UCSD-AML1 (cell line): ENCODE measurements at regions not wholly inside any gene's neighbourhood (a gene's known extent, or its start where the extent isn't known, plus 50 kb on each side); places are given as distances from the start of the nearest gene placed in this dataset.
"Not testable (repeated sequence)": the region's sequence is repeated elsewhere in the genome, so short reads cannot be mapped to it uniquely, and the experiment has no call there.

Experiments
- DNase-seq: peaks from one replicate; lab custom pipeline; 2025; ENCODE audit not compliant: unreplicated experiment; lab: John Stamatoyannopoulos, UW

- DNase-seq, result no peak
Observed at GRCh38 chr2:16102358-16102975, 162.1 kb downstream of the MYCN start.

- DNase-seq, result peak; percentile 20
Observed at GRCh38 chr2:16101196-16101595, 160.8 kb downstream of the MYCN start.

GRCh38 chr2:16100006-16100405 lies 159.7 kb downstream of the MYCN start:
- DNase-seq, result no peak

GRCh38 chr2:16099326-16099725 lies 159.0 kb downstream of the MYCN start:
- DNase-seq, result no peak

- no peak for DNase-seq
Observed at GRCh38 chr2:16096962-16097361, 156.6 kb downstream of the MYCN start.

GRCh38 chr2:16095483-16095882 lies 155.1 kb downstream of the MYCN start:
- not testable (repeated sequence) for DNase-seq

- DNase-seq, result no peak
Observed at GRCh38 chr2:16094811-16095210, 154.5 kb downstream of the MYCN start.

- DNase-seq, result no peak
Observed at GRCh38 chr2:16093639-16094529, 153.5 kb downstream of the MYCN start.

- no peak for DNase-seq
Observed at GRCh38 chr2:16092861-16093638, 152.7 kb downstream of the MYCN start.

GRCh38 chr2:16091576-16092282 lies 151.4 kb downstream of the MYCN start:
- no peak for DNase-seq

GRCh38 chr2:16090650-16091575 lies 150.6 kb downstream of the MYCN start:
- DNase-seq, result no peak

GRCh38 chr2:16089491-16089890 lies 149.1 kb downstream of the MYCN start:
- DNase-seq, result not testable (repeated sequence)

- DNase-seq, result no peak
Observed at GRCh38 chr2:16088802-16089112, 148.4 kb downstream of the MYCN start.

GRCh38 chr2:16088035-16088801 lies 147.9 kb downstream of the MYCN start:
- DNase-seq, result peak; percentile 24

- DNase-seq, result not testable (repeated sequence)
Observed at GRCh38 chr2:16086136-16086535, 145.8 kb downstream of the MYCN start.

- DNase-seq, result no peak
Observed at GRCh38 chr2:16085073-16085472, 144.7 kb downstream of the MYCN start.

- DNase-seq, result no peak
Observed at GRCh38 chr2:16084274-16084673, 143.9 kb downstream of the MYCN start.

GRCh38 chr2:16082276-16082675 lies 141.9 kb downstream of the MYCN start:
- no peak for DNase-seq
